GM23338 (cell line): ENCODE measurements at regions not wholly inside any gene's neighbourhood (a gene's known extent, or its start where the extent isn't known, plus 50 kb on each side); places are given as distances from the start of the nearest gene placed in this dataset.

Experiments used
- ATAC-seq: fragments of 200-7000 bp; cut with Tn5 transposase; 3 replicates; pipeline ENCODE4 v1.9.1; 2020
- DNase-seq: peaks from one replicate; pipeline ENCODE4 v3.0.0-alpha.2; 2015; ENCODE audit warnings: low spot score
- H2AFZ ChIP-seq: fragments of 200-600 bp; sonication (generic); 2 replicates; pipeline ENCODE4 v1.8.0; 2016; ENCODE audit warnings: antibody characterized with exemption, mild to moderate bottlenecking, moderate library complexity
- H3F3A ChIP-seq: fragments of 200-600 bp; sonication (generic); replicated peaks from 2 replicates; pipeline ENCODE4 v1.8.0; 2017; ENCODE audit warnings: antibody characterized with exemption, mixed run types, low read depth
- H3K27ac ChIP-seq: fragments of 200-600 bp; sonication (generic); 2 replicates; pipeline ENCODE4 v1.6.1; 2016; ENCODE audit warnings: low read depth
- H3K27me3 ChIP-seq: fragments of 200-600 bp; sonication (generic); 2 replicates; pipeline ENCODE4 v1.8.0; 2016; ENCODE audit warnings: mild to moderate bottlenecking, mixed run types, moderate library complexity; ENCODE audit not compliant: insufficient read depth
- H3K36me3 ChIP-seq: fragments of 200-600 bp; sonication (generic); 2 replicates; pipeline ENCODE4 v1.8.0; 2016; ENCODE audit warnings: mild to moderate bottlenecking; ENCODE audit not compliant: insufficient read depth
- H3K4me1 ChIP-seq: fragments of 200-600 bp; sonication (generic); 2 replicates; pipeline ENCODE4 v1.8.0; 2016; ENCODE audit warnings: mild to moderate bottlenecking, moderate library complexity; ENCODE audit not compliant: insufficient read depth
- H3K4me2 ChIP-seq: fragments of 200-600 bp; sonication (generic); 2 replicates; pipeline ENCODE4 v1.7.1; 2017; ENCODE audit warnings: mixed run types
- H3K4me3 ChIP-seq: fragments of 200-600 bp; sonication (generic); 2 replicates; pipeline ENCODE4 v1.6.1; 2016; ENCODE audit warnings: mixed run types
- H3K79me2 ChIP-seq: fragments of 200-600 bp; sonication (generic); replicated peaks from 2 replicates; pipeline ENCODE4 v1.8.0; 2017; ENCODE audit warnings: mild to moderate bottlenecking; ENCODE audit not compliant: insufficient read depth
- H3K9me2 ChIP-seq: fragments of 200-600 bp; sonication (generic); 2 replicates; pipeline ENCODE4 v1.8.0; 2017; ENCODE audit not compliant: insufficient read depth
- H4K20me1 ChIP-seq: fragments of 200-600 bp; sonication (generic); replicated peaks from 2 replicates; pipeline ENCODE4 v1.8.0; 2017; ENCODE audit warnings: mild to moderate bottlenecking; ENCODE audit not compliant: insufficient read depth
- H3K27ac Mint-ChIP-seq: 2 replicates; pipeline ENCODE4 v1.8.0; 2020; ENCODE audit warnings: inconsistent platforms, mild to moderate bottlenecking, moderate library complexity, mixed read lengths
- H3K27me3 Mint-ChIP-seq: 3 replicates; pipeline ENCODE4 v1.8.0; 2022; ENCODE audit warnings: low read depth, mild to moderate bottlenecking, moderate library complexity, mixed read lengths, inconsistent platforms; ENCODE audit not compliant: insufficient read depth, poor library complexity
- H3K36me3 Mint-ChIP-seq: 3 replicates; pipeline ENCODE4 v1.8.0; 2021; ENCODE audit warnings: low read depth, mild to moderate bottlenecking, inconsistent platforms, moderate library complexity, mixed read lengths
- H3K4me1 Mint-ChIP-seq: 3 replicates; pipeline ENCODE4 v1.8.0; 2020; ENCODE audit warnings: mild to moderate bottlenecking, inconsistent platforms, mixed read lengths
- H3K4me3 Mint-ChIP-seq: 3 replicates; pipeline ENCODE4 v1.8.0; 2021; ENCODE audit warnings: moderate library complexity, mild to moderate bottlenecking, inconsistent platforms, mixed read lengths
- H3K9me3 Mint-ChIP-seq: 3 replicates; pipeline ENCODE4 v1.8.0; 2020; ENCODE audit warnings: moderate library complexity, mild to moderate bottlenecking, inconsistent platforms, mixed read lengths
- JUNB ChIP-seq: IDR thresholded peaks from one replicate; pipeline ENCODE4 v1.6.1; 2016; ENCODE audit warnings: antibody characterized with exemption; ENCODE audit not compliant: unreplicated experiment
- POLR2AphosphoS5 ChIP-seq: IDR thresholded peaks from 2 replicates; pipeline ENCODE4 v1.6.1; 2016; ENCODE audit warnings: antibody characterized with exemption, low read depth
- REST ChIP-seq: IDR thresholded peaks from one replicate; pipeline ENCODE4 v1.6.1; 2018; ENCODE audit warnings: antibody characterized with exemption; ENCODE audit not compliant: unreplicated experiment
- ZNF462 ChIP-seq: fragments of 250-450 bp; sonication (Bioruptor Pico); IDR thresholded peaks from 2 replicates; pipeline ENCODE4 v1.5.0; 2020; ENCODE audit warnings: mild to moderate bottlenecking, moderate library complexity

GRCh38 chr20:6200092-6200491, 77.3 kb upstream of the FERMT1 start:
- no peaks in the 10 kb centered on the region for H3K4me1 Mint-ChIP-seq
- H3K4me2 ChIP-seq: no peak overlapping the region
- H3K9me2 ChIP-seq: 0 out of 2 replicates have a peak, but pooled peaks cover 4% of the 10 kb centered on the region

More at GRCh38 chr20:6200092-6200491, 77.3 kb upstream of the FERMT1 start:
- no peaks in the 10 kb centered on the region for H3K27me3 ChIP-seq
- ATAC-seq (no peak), DNase-seq (no peak)
- H3K4me3 ChIP-seq: no peak overlapping the region
- no peaks in the 10 kb centered on the region for H4K20me1 ChIP-seq
- TF ChIP-seq REST: no peak
- no peak for TF ChIP-seq POLR2AphosphoS5
- TF ChIP-seq ZNF462 (CRISPR knock-in tag): no peak
- TF ChIP-seq JUNB: no peak
- no peaks in the 10 kb centered on the region for H3K36me3 Mint-ChIP-seq
- peaks cover 1% of the 10 kb centered on the region for H3K27me3 Mint-ChIP-seq
- no peak overlapping the region for H2AFZ ChIP-seq
- no peaks in the 10 kb centered on the region for H3K9me3 Mint-ChIP-seq
- no peaks in the 10 kb centered on the region for H3K79me2 ChIP-seq
- no peaks in the 10 kb centered on the region for H3F3A ChIP-seq
- no peak overlapping the region for H3K27ac Mint-ChIP-seq
- H3K27ac ChIP-seq: no peak overlapping the region
- H3K4me1 ChIP-seq: no peaks in the 10 kb centered on the region
- no peak overlapping the region for H3K4me3 Mint-ChIP-seq
- no peaks in the 10 kb centered on the region for H3K36me3 ChIP-seq
